ENCODE measurements at regions not wholly inside any gene's neighbourhood (a gene's known extent, or its start where the extent isn't known, plus 50 kb on each side); places are given as distances from the start of the nearest gene placed in this dataset.

- DNase-seq (ENCODE audit: low read depth, low spot score), result no peak
- no peaks in the 10 kb centered on the region for H3K9me3 ChIP-seq (replicated peaks; ENCODE audit: control insufficient read depth, insufficient read depth, low read length)
- no peak overlapping the region for H2AFZ ChIP-seq (ENCODE audit: low read depth, low read length)
- H3K4me2 ChIP-seq (ENCODE audit: insufficient read depth, low read length), result no peak overlapping the region
- no peaks in the 10 kb centered on the region for H3K4me1 ChIP-seq (ENCODE audit: control insufficient read depth, extremely low read depth, insufficient read depth, low read length)
- FAIRE-seq, result no peak
- no peaks in the 10 kb centered on the region for H3K9me1 ChIP-seq (replicated peaks; ENCODE audit: control insufficient read depth, extremely low read depth, insufficient read depth, low read length)
- H3K27ac ChIP-seq (ENCODE audit: insufficient read depth, low read depth, low read length), result no peak overlapping the region
- no peaks in the 10 kb centered on the region for H3K27me3 ChIP-seq (ENCODE audit: control insufficient read depth in 2 of 2, insufficient read depth in 2 of 2, low read length in 2 of 2)
- CTCF ChIA-PET, result no interaction called here
- no peak for TF ChIP-seq CTCF (IDR thresholded peaks at IDR 0.05; ENCODE audit: extremely low read depth in 1 of 2, insufficient read depth in 1 of 2, low read depth in 1 of 2, low read length in 2 of 2)
- TF ChIP-seq POLR2AphosphoS5 (IDR thresholded peaks at IDR 0.05; ENCODE audit: insufficient read depth, low read depth, low read length), result no peak
- TF ChIP-seq MYC (IDR thresholded peaks at IDR 0.05; ENCODE audit: low read depth, low read length), result no peak
- no peak for TF ChIP-seq GATA2 (IDR thresholded peaks at IDR 0.05; ENCODE audit: insufficient read depth, insufficient read length, low read depth, low read length)
- no peaks in the 10 kb centered on the region for H4K20me1 ChIP-seq (replicated peaks; ENCODE audit: control insufficient read depth, extremely low read depth, insufficient read depth, low read length)
- dilution Hi-C loops (cut with MboI; ENCODE audit: extremely low pct_ligation_motif_present, low sequenced_read_pairs) (no loop called here), intact Hi-C loops (cut with micrococcal nuclease) (no loop called here)
- no peaks in the 10 kb centered on the region for H3K36me3 ChIP-seq (ENCODE audit: control insufficient read depth in 2 of 2, extremely low read depth in 1 of 2, insufficient read depth in 2 of 2, low read length in 2 of 2)
- no peak overlapping the region for H3K9ac ChIP-seq (replicated peaks; ENCODE audit: extremely low read depth, insufficient read depth, low read length)
- no TSS peak for BruUV-seq (replicated peaks)
- H3K79me2 ChIP-seq (ENCODE audit: control insufficient read depth, insufficient read depth, low read length), result no peaks in the 10 kb centered on the region
- no peak overlapping the region for H3K4me3 ChIP-seq (replicated peaks in 1 of 3; ENCODE audit: insufficient read depth in 1 of 3, low read depth in 1 of 3, low read length in 3 of 3)
- POLR2A ChIA-PET, result no interaction called here
Measured at GRCh38 chr4:154916068-154916467, 135.0 kb downstream of the RBM46 start.

- dilution Hi-C loops (cut with MboI; ENCODE audit: extremely low pct_ligation_motif_present, low sequenced_read_pairs) (no loop called here), intact Hi-C loops (cut with micrococcal nuclease) (no loop called here)
- no peak overlapping the region for H3K27ac ChIP-seq (ENCODE audit: insufficient read depth, low read depth, low read length)
- TF ChIP-seq POLR2A (IDR thresholded peaks at IDR 0.05; ENCODE audit: low read depth, low read length) (no peak), EZH2 (IDR thresholded peaks at IDR 0.05; ENCODE audit: borderline replicate concordance, low read depth, low read length, severe bottlenecking) (no peak), CTCF (IDR thresholded peaks at IDR 0.05; ENCODE audit: extremely low read depth in 1 of 2, insufficient read depth in 1 of 2, low read depth in 1 of 2, low read length in 2 of 2) (no peak), JUN (IDR thresholded peaks at IDR 0.05; ENCODE audit: borderline replicate concordance, insufficient read depth, insufficient read length, low read depth) (no peak), GATA2 (IDR thresholded peaks at IDR 0.05; ENCODE audit: insufficient read depth, insufficient read length, low read depth, low read length) (no peak), MYC (IDR thresholded peaks at IDR 0.05; ENCODE audit: low read depth, low read length) (no peak), MAX (IDR thresholded peaks at IDR 0.05; ENCODE audit: insufficient read depth, insufficient read length) (no peak), FOS (IDR thresholded peaks at IDR 0.05; ENCODE audit: borderline replicate concordance, insufficient read depth, low read length) (no peak), POLR2AphosphoS5 (IDR thresholded peaks at IDR 0.05; ENCODE audit: insufficient read depth, low read depth, low read length) (no peak)
- BruUV-seq (replicated peaks), result no TSS peak
- FAIRE-seq, result no peak
- H3K27me3 ChIP-seq (ENCODE audit: control insufficient read depth in 2 of 2, insufficient read depth in 2 of 2, low read length in 2 of 2), result no peaks in the 10 kb centered on the region
- H3K9ac ChIP-seq (replicated peaks; ENCODE audit: extremely low read depth, insufficient read depth, low read length), result no peak overlapping the region
- H3K36me3 ChIP-seq (ENCODE audit: control insufficient read depth in 2 of 2, extremely low read depth in 1 of 2, insufficient read depth in 2 of 2, low read length in 2 of 2), result no peaks in the 10 kb centered on the region
- no peaks in the 10 kb centered on the region for H3K4me1 ChIP-seq (ENCODE audit: control insufficient read depth, extremely low read depth, insufficient read depth, low read length)
- ChIA-PET CTCF (interaction anchor here (3.8 kb wide), 1 partner anchor 121 kb away, joined by 53 read pairs; no protein-coding TSS in a partner anchor), POLR2A (no interaction called here)
- H3K4me3 ChIP-seq (replicated peaks in 1 of 3; ENCODE audit: insufficient read depth in 1 of 3, low read depth in 1 of 3, low read length in 3 of 3), result no peak overlapping the region
- no peaks in the 10 kb centered on the region for H3K9me3 ChIP-seq (replicated peaks; ENCODE audit: control insufficient read depth, insufficient read depth, low read length)
- no peak for DNase-seq (ENCODE audit: low read depth, low spot score)
- H3K9me1 ChIP-seq (replicated peaks; ENCODE audit: control insufficient read depth, extremely low read depth, insufficient read depth, low read length), result no peaks in the 10 kb centered on the region
- H4K20me1 ChIP-seq (replicated peaks; ENCODE audit: control insufficient read depth, extremely low read depth, insufficient read depth, low read length), result no peaks in the 10 kb centered on the region
- no peak overlapping the region for H2AFZ ChIP-seq (ENCODE audit: low read depth, low read length)
- no peak overlapping the region for H3K4me2 ChIP-seq (ENCODE audit: insufficient read depth, low read length)
- no peaks in the 10 kb centered on the region for H3K79me2 ChIP-seq (ENCODE audit: control insufficient read depth, insufficient read depth, low read length)
Measured at GRCh38 chr4:154927126-154927680, 146.1 kb downstream of the RBM46 start.
